ENCODE measurements at regions not wholly inside any gene's neighbourhood (a gene's known extent, or its start where the extent isn't known, plus 50 kb on each side); places are given as distances from the start of the nearest gene placed in this dataset.

- Mint-ChIP-seq H3K36me3 (ENCODE audit: insufficient read depth, unreplicated experiment) (no peaks in the 10 kb centered on the region), H3K27me3 (ENCODE audit: unreplicated experiment) (no peaks in the 10 kb centered on the region), H3K27ac (ENCODE audit: unreplicated experiment) (no peak overlapping the region), H3K4me3 (ENCODE audit: low read depth, unreplicated experiment) (no peak overlapping the region), H3K9me3 (ENCODE audit: low read depth, unreplicated experiment) (no peaks in the 10 kb centered on the region), H3K4me1 (ENCODE audit: low read depth, unreplicated experiment) (no peaks in the 10 kb centered on the region)
- TF ChIP-seq CTCF (IDR thresholded peaks at IDR 0.05; ENCODE audit: unreplicated experiment) = no peak
- intact Hi-C loops (cut with micrococcal nuclease; ENCODE audit: unreplicated experiment) = no loop called here
- CTCF ChIA-PET = no interaction called here
- BruUV-seq (replicated peaks) = no TSS peak
- no peak for DNase-seq
These were observed 51.0 kb upstream of the ACVR1 start for GRCh38 chr2:157927155-157927554.
